ENCODE measurements at regions not wholly inside any gene's neighbourhood (a gene's known extent, or its start where the extent isn't known, plus 50 kb on each side); places are given as distances from the start of the nearest gene placed in this dataset.

GRCh38 chr13:105920370-105920769 lies 615.1 kb downstream of the EFNB2 start:
- TF ChIP-seq POLR2A (IDR thresholded peaks at IDR 0.05) (no peak), CTCF (IDR thresholded peaks at IDR 0.05) (no peak)
